ENCODE measurements at regions not wholly inside any gene's neighbourhood (a gene's known extent, or its start where the extent isn't known, plus 50 kb on each side); places are given as distances from the start of the nearest gene placed in this dataset.

- TF ChIP-seq CTCF (conservative IDR thresholded peaks at IDR 0.05; ENCODE audit: low read depth, low read length) = no peak
- no peak for TF ChIP-seq EZH2 (IDR thresholded peaks at IDR 0.05; ENCODE audit: borderline replicate concordance, low read depth, low read length, poor library complexity, severe bottlenecking)
These were observed 78.4 kb upstream of the EMX2 start for GRCh38 chr10:117464176-117464575.

Data from A673 (cell line).